GM23338 (cell line): ENCODE measurements at regions not wholly inside any gene's neighbourhood (a gene's known extent, or its start where the extent isn't known, plus 50 kb on each side); places are given as distances from the start of the nearest gene placed in this dataset.

Experiments
- ATAC-seq: fragments of 200-7000 bp; cut with Tn5 transposase; 3 replicates; pipeline ENCODE4 v1.9.1; 2020
- DNase-seq: peaks from one replicate; pipeline ENCODE4 v3.0.0-alpha.2; 2015; ENCODE audit warnings: low spot score
- H2AFZ ChIP-seq: fragments of 200-600 bp; sonication (generic); 2 replicates; pipeline ENCODE4 v1.8.0; 2016; ENCODE audit warnings: antibody characterized with exemption, mild to moderate bottlenecking, moderate library complexity
- H3F3A ChIP-seq: fragments of 200-600 bp; sonication (generic); replicated peaks from 2 replicates; pipeline ENCODE4 v1.8.0; 2017; ENCODE audit warnings: antibody characterized with exemption, mixed run types, low read depth
- H3K27ac ChIP-seq: fragments of 200-600 bp; sonication (generic); 2 replicates; pipeline ENCODE4 v1.6.1; 2016; ENCODE audit warnings: low read depth
- H3K27me3 ChIP-seq: fragments of 200-600 bp; sonication (generic); 2 replicates; pipeline ENCODE4 v1.8.0; 2016; ENCODE audit warnings: mild to moderate bottlenecking, mixed run types, moderate library complexity; ENCODE audit not compliant: insufficient read depth
- H3K36me3 ChIP-seq: fragments of 200-600 bp; sonication (generic); 2 replicates; pipeline ENCODE4 v1.8.0; 2016; ENCODE audit warnings: mild to moderate bottlenecking; ENCODE audit not compliant: insufficient read depth
- H3K4me1 ChIP-seq: fragments of 200-600 bp; sonication (generic); 2 replicates; pipeline ENCODE4 v1.8.0; 2016; ENCODE audit warnings: mild to moderate bottlenecking, moderate library complexity; ENCODE audit not compliant: insufficient read depth
- H3K4me2 ChIP-seq: fragments of 200-600 bp; sonication (generic); 2 replicates; pipeline ENCODE4 v1.7.1; 2017; ENCODE audit warnings: mixed run types
- H3K4me3 ChIP-seq: fragments of 200-600 bp; sonication (generic); 2 replicates; pipeline ENCODE4 v1.6.1; 2016; ENCODE audit warnings: mixed run types
- H3K79me2 ChIP-seq: fragments of 200-600 bp; sonication (generic); replicated peaks from 2 replicates; pipeline ENCODE4 v1.8.0; 2017; ENCODE audit warnings: mild to moderate bottlenecking; ENCODE audit not compliant: insufficient read depth
- H3K9me2 ChIP-seq: fragments of 200-600 bp; sonication (generic); 2 replicates; pipeline ENCODE4 v1.8.0; 2017; ENCODE audit not compliant: insufficient read depth
- H4K20me1 ChIP-seq: fragments of 200-600 bp; sonication (generic); replicated peaks from 2 replicates; pipeline ENCODE4 v1.8.0; 2017; ENCODE audit warnings: mild to moderate bottlenecking; ENCODE audit not compliant: insufficient read depth
- H3K27ac Mint-ChIP-seq: 2 replicates; pipeline ENCODE4 v1.8.0; 2020; ENCODE audit warnings: inconsistent platforms, mild to moderate bottlenecking, moderate library complexity, mixed read lengths
- H3K27me3 Mint-ChIP-seq: 3 replicates; pipeline ENCODE4 v1.8.0; 2022; ENCODE audit warnings: low read depth, mild to moderate bottlenecking, moderate library complexity, mixed read lengths, inconsistent platforms; ENCODE audit not compliant: insufficient read depth, poor library complexity
- H3K36me3 Mint-ChIP-seq: 3 replicates; pipeline ENCODE4 v1.8.0; 2021; ENCODE audit warnings: low read depth, mild to moderate bottlenecking, inconsistent platforms, moderate library complexity, mixed read lengths
- H3K4me1 Mint-ChIP-seq: 3 replicates; pipeline ENCODE4 v1.8.0; 2020; ENCODE audit warnings: mild to moderate bottlenecking, inconsistent platforms, mixed read lengths
- H3K4me3 Mint-ChIP-seq: 3 replicates; pipeline ENCODE4 v1.8.0; 2021; ENCODE audit warnings: moderate library complexity, mild to moderate bottlenecking, inconsistent platforms, mixed read lengths
- H3K9me3 Mint-ChIP-seq: 3 replicates; pipeline ENCODE4 v1.8.0; 2020; ENCODE audit warnings: moderate library complexity, mild to moderate bottlenecking, inconsistent platforms, mixed read lengths
- CREB1 ChIP-seq: fragments of 250-450 bp; sonication (Bioruptor Pico); IDR thresholded peaks from 2 replicates; pipeline ENCODE4 v1.5.0; 2020; ENCODE audit warnings: low read depth, mild to moderate bottlenecking, moderate library complexity
- CTCF ChIP-seq, 2 experiments: fragments of 200-600 bp in 1 of 2; sonication (generic) in 1 of 2; conservative IDR thresholded peaks; 2 replicates each; pipeline versions ENCODE4 v1.5.1 to v1.6.1; 2016 to 2017; ENCODE audit warnings: antibody characterized with exemption in 2 of 2, low read depth in 2 of 2, mild to moderate bottlenecking in 2 of 2, moderate library complexity in 1 of 2
- ETS1 ChIP-seq: IDR thresholded peaks from 2 replicates; pipeline ENCODE4 v1.6.1; 2016; ENCODE audit warnings: antibody characterized with exemption
- EZH2phosphoT487 ChIP-seq: fragments of 200-600 bp; sonication (generic); IDR thresholded peaks from one replicate; pipeline ENCODE4 v1.8.1; 2018; ENCODE audit warnings: antibody characterized with exemption; ENCODE audit not compliant: unreplicated experiment
- JUNB ChIP-seq: IDR thresholded peaks from one replicate; pipeline ENCODE4 v1.6.1; 2016; ENCODE audit warnings: antibody characterized with exemption; ENCODE audit not compliant: unreplicated experiment
- REST ChIP-seq: IDR thresholded peaks from one replicate; pipeline ENCODE4 v1.6.1; 2018; ENCODE audit warnings: antibody characterized with exemption; ENCODE audit not compliant: unreplicated experiment
- ZNF114 ChIP-seq: fragments of 250-450 bp; sonication (Bioruptor Pico); IDR thresholded peaks from 2 replicates; pipeline ENCODE4 v1.5.0; 2020; ENCODE audit warnings: mild to moderate bottlenecking, moderate library complexity
- ZNF462 ChIP-seq: fragments of 250-450 bp; sonication (Bioruptor Pico); IDR thresholded peaks from 2 replicates; pipeline ENCODE4 v1.5.0; 2020; ENCODE audit warnings: mild to moderate bottlenecking, moderate library complexity

- Histone ChIP-seq H3K36me3 (no peaks in the 10 kb centered on the region), H3K79me2 (no peaks in the 10 kb centered on the region), H3K4me3 (no peak overlapping the region), H2AFZ (no peak overlapping the region), H4K20me1 (no peaks in the 10 kb centered on the region), H3F3A (no peaks in the 10 kb centered on the region), H3K4me2 (no peak overlapping the region), H3K27ac (no peak overlapping the region), H3K9me2 (peaks cover 8% of the 10 kb centered on the region), H3K4me1 (no peaks in the 10 kb centered on the region), H3K27me3 (no peaks in the 10 kb centered on the region)
- Mint-ChIP-seq H3K9me3 (peaks cover 4% of the 10 kb centered on the region; the same call in 1 of the 3 replicates), H3K27me3 (no peaks in the 10 kb centered on the region), H3K4me1 (no peaks in the 10 kb centered on the region), H3K36me3 (no peaks in the 10 kb centered on the region; the same call in 2 of the 3 replicates), H3K4me3 (no peak overlapping the region), H3K27ac (no peak overlapping the region)
- ATAC-seq (no peak), DNase-seq (no peak)
- no peak for TF ChIP-seq CREB1 (CRISPR knock-in tag)
- TF ChIP-seq ZNF114 = no peak
- TF ChIP-seq CTCF (conservative IDR thresholded peaks at IDR 0.05; ENCODE audit: low read depth in 2 of 2) = no peak
Observed at GRCh38 chr18:5051207-5051606, 145.8 kb downstream of the AKAIN1 start.

GRCh38 chr18:5049124-5049523 is 147.9 kb downstream of the AKAIN1 start:
- H3K36me3 ChIP-seq = no peaks in the 10 kb centered on the region
- H4K20me1 ChIP-seq = no peaks in the 10 kb centered on the region
- no peaks in the 10 kb centered on the region for H3F3A ChIP-seq
- Mint-ChIP-seq H3K27ac (no peak overlapping the region), H3K9me3 (peaks cover 4% of the 10 kb centered on the region; the same call in 1 of the 3 replicates), H3K4me3 (no peak overlapping the region), H3K4me1 (no peaks in the 10 kb centered on the region), H3K36me3 (no peaks in the 10 kb centered on the region; the same call in 2 of the 3 replicates), H3K27me3 (no peaks in the 10 kb centered on the region)
- no peaks in the 10 kb centered on the region for H3K79me2 ChIP-seq
- H3K9me2 ChIP-seq = peaks cover 8% of the 10 kb centered on the region
- ATAC-seq (no peak), DNase-seq (no peak)
- no peak overlapping the region for H3K4me2 ChIP-seq
- no peaks in the 10 kb centered on the region for H3K27me3 ChIP-seq
- no peaks in the 10 kb centered on the region for H3K4me1 ChIP-seq
- H3K27ac ChIP-seq = no peak overlapping the region
- no peak overlapping the region for H2AFZ ChIP-seq
- H3K4me3 ChIP-seq = no peak overlapping the region
- TF ChIP-seq REST = no peak
- TF ChIP-seq ZNF114 = no peak
- no peak for TF ChIP-seq ZNF462
- no peak for TF ChIP-seq ETS1
- TF ChIP-seq CREB1 (CRISPR knock-in tag) = no peak
- no peak for TF ChIP-seq EZH2phosphoT487
- no peak for TF ChIP-seq JUNB
